Thoracic aorta (tissue), 2 donors: ENCODE measurements at regions not wholly inside any gene's neighbourhood (a gene's known extent, or its start where the extent isn't known, plus 50 kb on each side); places are given as distances from the start of the nearest gene placed in this dataset.

ENCODE experiments used
- ATAC-seq: fragments of 150-250 bp; one replicate; pipeline ENCODE4 v1.8.0; 2017; ENCODE audit warnings: low read depth; ENCODE audit not compliant: insufficient number of reproducible peaks, low FRiP score
- DNase-seq: peaks from one replicate; pipeline ENCODE4 v3.0.0-alpha.2; 2020; ENCODE audit warnings: low spot score
- H3K27ac ChIP-seq, 2 donors: fragments of 200-600 bp; sonication (generic); 1 replicate in 1 of 2; 2 replicates in 1 of 2; pipeline ENCODE4 v1.5.1; 2016; ENCODE audit warnings: mild to moderate bottlenecking in 2 of 2, moderate library complexity in 2 of 2
- H3K27me3 ChIP-seq: fragments of 200-600 bp; sonication (generic); replicated peaks from 2 replicates; pipeline ENCODE4 v1.6.0; 2016; ENCODE audit warnings: mild to moderate bottlenecking; ENCODE audit not compliant: insufficient read depth
- H3K36me3 ChIP-seq: fragments of 200-600 bp; sonication (generic); one replicate; pipeline ENCODE4 v1.5.1; 2016
- H3K4me1 ChIP-seq, 2 donors: fragments of 200-600 bp; sonication (generic); 1 replicate in 1 of 2; 2 replicates in 1 of 2; pipeline versions ENCODE4 v1.5.1 to v1.6.0; 2016; ENCODE audit warnings: low read depth in 2 of 2, mild to moderate bottlenecking in 1 of 2; ENCODE audit not compliant: control insufficient read depth in 1 of 2
- H3K4me3 ChIP-seq: fragments of 200-600 bp; sonication (generic); 2 replicates; pipeline ENCODE4 v1.5.1; 2016; ENCODE audit warnings: mild to moderate bottlenecking
- H3K9me3 ChIP-seq: fragments of 200-600 bp; sonication (generic); 2 replicates; pipeline ENCODE4 v1.5.1; 2016
- CTCF ChIP-seq: fragments of 200-600 bp; sonication (generic); IDR thresholded peaks from one replicate; pipeline ENCODE4 v1.5.1; 2019; ENCODE audit warnings: antibody characterized with exemption

DNA sequence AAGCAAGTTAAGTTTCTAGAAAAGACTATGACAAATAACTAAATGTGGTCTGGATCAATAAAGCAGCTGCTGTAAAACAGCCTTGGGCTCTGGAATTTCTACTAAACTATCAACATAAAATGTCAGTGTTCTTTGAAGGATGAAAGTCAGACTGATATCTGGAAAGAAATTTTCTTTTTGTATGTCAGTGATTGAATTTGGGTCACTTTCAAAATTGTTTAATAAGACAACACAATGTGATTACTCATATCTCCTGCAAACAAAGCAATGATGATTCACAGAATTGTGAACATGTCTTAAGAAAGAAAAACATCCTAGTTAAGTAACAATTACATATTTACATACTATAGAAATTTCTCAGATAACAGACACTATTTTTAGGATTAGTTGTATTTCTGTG lies 826.4 kb downstream of the PLA2G4A start:
- no peak for TF ChIP-seq CTCF
- Histone ChIP-seq H3K27ac (no peak overlapping the region), H3K27me3 (no peaks in the 10 kb centered on the region), H3K4me1 (no peaks in the 10 kb centered on the region), H3K9me3 (no peaks in the 10 kb centered on the region), H3K36me3 (no peaks in the 10 kb centered on the region), H3K4me3 (no peak overlapping the region)
- DNase-seq: no peak
- ATAC-seq: no peak

- Histone ChIP-seq H3K4me1 (no peaks in the 10 kb centered on the region), H3K27ac (no peak overlapping the region), H3K36me3 (no peaks in the 10 kb centered on the region), H3K4me3 (no peak overlapping the region), H3K9me3 (no peaks in the 10 kb centered on the region), H3K27me3 (no peaks in the 10 kb centered on the region)
- ATAC-seq (no peak), DNase-seq (no peak)
- TF ChIP-seq CTCF: no peak
These were observed 836.7 kb downstream of the PLA2G4A start for GRCh38 chr1:187665483-187665882.

GRCh38 chr1:187680823-187681222 lies 852.1 kb downstream of the PLA2G4A start:
- no peak for TF ChIP-seq CTCF

DNA sequence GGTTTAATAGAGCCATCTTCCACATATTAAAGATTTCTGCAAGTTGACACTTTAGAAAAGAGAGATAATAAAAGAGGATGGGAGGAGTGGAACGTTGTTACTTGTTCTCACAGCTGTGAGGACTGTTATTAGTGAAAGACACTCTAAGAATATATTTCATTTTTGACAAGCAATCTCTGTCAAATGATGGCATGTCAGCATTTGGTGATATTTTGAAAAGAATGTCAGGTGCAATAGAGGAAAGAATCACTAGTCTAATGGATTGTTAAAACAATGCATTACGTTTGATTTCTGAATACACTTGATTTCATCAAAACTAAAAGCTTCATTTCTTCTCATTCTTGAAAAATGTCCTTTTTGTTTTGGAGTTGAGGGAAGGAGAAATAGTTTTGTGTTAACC lies 853.4 kb downstream of the PLA2G4A start:
- no peaks in the 10 kb centered on the region for H3K27me3 ChIP-seq
- H3K9me3 ChIP-seq: no peaks in the 10 kb centered on the region
- no peak overlapping the region for H3K27ac ChIP-seq
- H3K4me3 ChIP-seq: no peak overlapping the region
- TF ChIP-seq CTCF: no peak
- H3K36me3 ChIP-seq: no peaks in the 10 kb centered on the region
- no peaks in the 10 kb centered on the region for H3K4me1 ChIP-seq
- ATAC-seq: no peak
- no peak for DNase-seq

More at GRCh38 chr1:187680823-187681222, 852.1 kb downstream of the PLA2G4A start:
- DNase-seq (no peak), ATAC-seq (no peak)
- H3K36me3 ChIP-seq: no peaks in the 10 kb centered on the region
- H3K9me3 ChIP-seq: no peaks in the 10 kb centered on the region
- H3K4me1 ChIP-seq: no peaks in the 10 kb centered on the region
- H3K27me3 ChIP-seq: no peaks in the 10 kb centered on the region
- H3K27ac ChIP-seq: no peak overlapping the region
- H3K4me3 ChIP-seq: no peak overlapping the region

GRCh38 chr1:187685333-187685732 lies 856.6 kb downstream of the PLA2G4A start:
- Histone ChIP-seq H3K27me3 (no peaks in the 10 kb centered on the region), H3K4me1 (no peaks in the 10 kb centered on the region), H3K4me3 (no peak overlapping the region), H3K27ac (no peak overlapping the region), H3K36me3 (no peaks in the 10 kb centered on the region), H3K9me3 (no peaks in the 10 kb centered on the region)
- DNase-seq (no peak), ATAC-seq (no peak)
- no peak for TF ChIP-seq CTCF
